D721Med (cell line): ENCODE measurements at regions not wholly inside any gene's neighbourhood (a gene's known extent, or its start where the extent isn't known, plus 50 kb on each side); places are given as distances from the start of the nearest gene placed in this dataset.
"Not testable (repeated sequence)": the region's sequence is repeated elsewhere in the genome, so short reads cannot be mapped to it uniquely, and the experiment has no call there.

Source experiments
- DNase-seq: peaks from one replicate; pipeline ENCODE4 v3.0.0; 2011; ENCODE audit warnings: low spot score; ENCODE audit not compliant: insufficient read length
- FAIRE-seq: peaks from 2 replicates; lab custom pipeline; 2011; peaks lifted over from hg19 to GRCh38; lab: Jason Lieb, UNC
- CTCF ChIP-seq: IDR thresholded peaks from 2 replicates; pipeline ENCODE4 v1.5.1; 2012; ENCODE audit warnings: mild to moderate bottlenecking, control low read depth; ENCODE audit not compliant: insufficient read depth; ENCODE audit errors: missing control alignments

DNA sequence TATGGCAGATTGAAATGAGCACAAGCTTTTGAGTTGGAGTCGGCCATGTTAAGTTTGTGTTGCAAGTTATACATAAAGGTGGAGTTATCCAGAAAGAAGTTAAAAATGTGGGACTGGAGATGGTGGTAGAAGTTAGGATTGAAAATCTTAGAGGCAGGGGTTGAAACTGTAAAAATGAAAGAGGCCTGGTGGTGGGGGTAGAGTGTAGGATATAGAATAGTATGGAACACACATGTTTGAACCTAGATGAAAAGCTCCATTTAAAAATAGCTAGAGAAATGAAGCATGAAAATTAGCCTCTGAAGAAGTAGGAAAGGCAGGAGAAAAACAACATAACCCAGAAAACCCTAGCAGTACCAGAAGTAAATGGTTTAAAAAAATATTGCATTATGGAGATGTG, 131.8 kb upstream of the ENPEP start:
- FAIRE-seq: no peak
- no peak for DNase-seq
- TF ChIP-seq CTCF: peak; percentile 46

DNA sequence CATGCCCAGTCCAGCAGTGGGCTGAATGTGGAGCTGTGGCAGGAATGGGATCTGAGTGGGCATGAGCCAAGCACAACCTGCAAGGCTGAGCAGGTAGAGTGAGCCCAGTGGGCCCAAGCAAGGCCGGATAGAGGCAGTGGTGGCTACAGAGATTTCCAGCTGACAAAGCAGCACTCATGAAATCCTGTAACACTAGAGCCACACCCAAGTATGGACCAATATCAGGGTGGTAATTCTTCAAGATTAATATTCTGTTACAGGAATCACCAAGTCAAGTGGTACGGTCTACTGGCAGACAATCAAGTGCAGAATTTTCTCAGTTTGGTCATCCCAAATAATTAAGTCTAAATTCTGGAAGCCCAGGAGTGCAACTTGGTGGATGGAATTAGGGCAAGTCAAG, 132.4 kb upstream of the ENPEP start:
- DNase-seq: no peak
- FAIRE-seq: no peak
- no peak for TF ChIP-seq CTCF

DNA sequence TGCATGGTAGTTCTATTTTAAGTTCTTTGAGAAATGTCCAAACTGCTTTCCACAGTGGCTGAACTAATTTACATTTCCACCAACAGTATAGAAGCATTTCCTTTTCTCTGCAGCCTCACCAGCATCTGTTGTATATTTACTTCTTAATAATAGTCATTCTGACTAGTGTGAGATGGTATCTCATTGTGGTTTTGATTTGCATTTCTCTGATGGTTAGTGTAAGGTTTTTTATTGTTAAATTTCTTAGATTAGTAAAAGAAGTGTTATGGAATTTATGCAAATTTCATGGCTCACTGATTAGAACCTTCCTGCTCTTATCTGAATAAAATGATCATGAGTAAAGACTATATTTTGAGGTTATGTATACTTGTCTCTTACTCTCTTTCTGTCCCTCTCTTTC, 134.8 kb upstream of the ENPEP start:
- DNase-seq, FAIRE-seq: not testable (repeated sequence)

DNA sequence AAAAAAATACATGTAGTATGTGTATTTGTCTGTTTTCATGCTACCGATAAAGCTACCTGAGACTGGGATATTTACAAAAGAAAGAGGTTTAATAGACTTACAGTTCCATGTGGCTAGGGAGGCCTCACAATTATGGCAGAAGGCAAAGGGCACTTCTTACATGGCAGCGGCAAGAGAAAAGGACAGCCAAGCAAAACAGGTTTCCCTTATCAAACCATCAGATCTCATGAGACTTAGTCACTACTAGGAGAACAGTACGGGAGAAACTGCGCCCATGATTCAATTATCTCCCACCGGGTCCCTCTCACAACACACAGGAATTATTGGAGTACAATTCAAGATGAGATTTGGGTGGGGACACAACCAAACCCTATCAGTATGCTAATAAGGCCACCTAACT, 137.0 kb upstream of the ELOVL6 start:
- FAIRE-seq: no peak

DNA sequence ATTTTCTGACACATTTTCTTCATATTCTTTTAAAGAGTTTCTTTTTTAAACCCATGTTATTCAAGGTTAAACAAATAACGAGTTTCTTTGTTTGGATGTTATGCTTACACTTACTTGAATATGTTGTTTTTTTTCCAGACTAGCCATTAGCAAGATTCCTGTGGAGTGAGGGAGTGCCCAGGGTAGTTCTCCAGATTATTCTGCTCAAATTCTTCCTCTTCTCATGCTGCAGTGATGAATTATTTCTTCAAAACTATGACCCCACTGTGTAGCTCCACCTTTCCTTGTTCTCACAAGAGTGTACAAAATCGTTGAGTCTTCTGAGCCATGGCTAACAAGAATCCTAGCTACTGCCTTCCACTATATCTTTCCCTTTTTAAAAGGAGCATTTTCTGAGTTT, 134.1 kb upstream of the ELOVL6 start:
- FAIRE-seq (no peak), DNase-seq (no peak)
- no peak for TF ChIP-seq CTCF

More for the DNA sequence above, 137.0 kb upstream of the ELOVL6 start:
- TF ChIP-seq CTCF: no peak
- DNase-seq: no peak

GRCh38 chr4:110326426-110326825, 128.0 kb upstream of the ELOVL6 start:
- not testable (repeated sequence) for FAIRE-seq

DNA sequence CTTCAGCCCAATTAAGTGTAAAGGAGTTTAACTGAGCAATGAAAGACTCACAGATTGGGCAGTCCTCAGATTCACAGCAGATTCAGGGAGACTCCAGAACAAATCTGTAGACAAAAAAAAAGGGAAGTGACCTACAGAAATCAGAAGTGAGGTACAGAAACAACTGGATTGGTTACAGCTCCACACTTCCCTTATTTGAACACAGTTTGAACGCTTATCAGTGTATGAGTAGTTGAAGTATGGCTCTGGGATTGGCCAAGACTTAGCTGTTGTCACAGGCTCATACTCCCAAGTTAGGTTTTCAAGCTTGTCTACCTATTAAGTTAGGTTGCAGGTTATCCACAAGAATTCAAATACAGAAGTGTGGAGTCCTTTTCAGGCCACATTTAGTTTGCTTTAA, 112.4 kb upstream of the ELOVL6 start:
- FAIRE-seq: no peak
- no peak for TF ChIP-seq CTCF
- no peak for DNase-seq

More at GRCh38 chr4:110326426-110326825, 128.0 kb upstream of the ELOVL6 start:
- not testable (repeated sequence) for DNase-seq

- DNase-seq (no peak), FAIRE-seq (no peak)
- TF ChIP-seq CTCF: no peak
These were observed 111.3 kb upstream of the ELOVL6 start for GRCh38 chr4:110309675-110310074.
